RWPE1 (cell line): ENCODE measurements at regions not wholly inside any gene's neighbourhood (a gene's known extent, or its start where the extent isn't known, plus 50 kb on each side); places are given as distances from the start of the nearest gene placed in this dataset.

Experiments
- CTCF ChIA-PET: fragments of 350-600 bp; sonication (Branson Sonifier 250); formaldehyde crosslinking; extraction: SDS; loops from one replicate; lab custom pipeline; 2021; lab: Yijun Ruan, JAX
- POLR2A ChIA-PET: fragments of 400-600 bp; formaldehyde crosslinking; extraction: SDS; loops from one replicate; lab custom pipeline; 2020; ENCODE audit warnings: antibody characterized with exemption; ENCODE audit not compliant: low non-redundant PET; lab: Yijun Ruan, JAX
- DNase-seq: peaks from one replicate; pipeline ENCODE4 v3.0.0; 2012; ENCODE audit warnings: low spot score
- H3K27ac ChIP-seq: fragments of 450-650 bp; 2 replicates; pipeline ENCODE4 v1.5.1; 2017
- TF ChIP-seq, protein P1 (sequence below): fragments of 450-650 bp; conservative IDR thresholded peaks from 2 replicates; pipeline ENCODE4 v1.5.1; 2017; ENCODE audit warnings: low read depth, mild to moderate bottlenecking

DNA sequence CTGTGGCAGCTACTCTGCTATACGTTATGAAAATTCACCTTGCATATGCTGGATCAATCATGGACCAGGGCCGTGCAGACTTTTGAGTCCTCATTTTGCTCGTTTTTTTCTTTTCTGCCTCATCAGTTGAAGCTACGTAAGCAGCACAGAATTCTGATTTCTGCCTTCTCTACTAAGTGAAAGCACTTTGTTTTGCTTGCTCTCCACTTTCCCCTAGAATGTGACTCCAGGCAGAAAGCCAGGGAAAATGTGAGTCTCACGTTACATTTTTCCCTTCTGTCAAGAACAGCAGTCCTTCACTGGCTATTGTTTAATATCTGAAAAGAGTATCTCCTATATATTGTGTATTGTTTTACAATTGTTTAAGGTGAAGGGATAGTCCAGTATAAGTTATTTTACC lies 1840.1 kb downstream of the PCDH7 start:
- CTCF ChIA-PET: no interaction called here
- TF ChIP-seq, protein P1, sequence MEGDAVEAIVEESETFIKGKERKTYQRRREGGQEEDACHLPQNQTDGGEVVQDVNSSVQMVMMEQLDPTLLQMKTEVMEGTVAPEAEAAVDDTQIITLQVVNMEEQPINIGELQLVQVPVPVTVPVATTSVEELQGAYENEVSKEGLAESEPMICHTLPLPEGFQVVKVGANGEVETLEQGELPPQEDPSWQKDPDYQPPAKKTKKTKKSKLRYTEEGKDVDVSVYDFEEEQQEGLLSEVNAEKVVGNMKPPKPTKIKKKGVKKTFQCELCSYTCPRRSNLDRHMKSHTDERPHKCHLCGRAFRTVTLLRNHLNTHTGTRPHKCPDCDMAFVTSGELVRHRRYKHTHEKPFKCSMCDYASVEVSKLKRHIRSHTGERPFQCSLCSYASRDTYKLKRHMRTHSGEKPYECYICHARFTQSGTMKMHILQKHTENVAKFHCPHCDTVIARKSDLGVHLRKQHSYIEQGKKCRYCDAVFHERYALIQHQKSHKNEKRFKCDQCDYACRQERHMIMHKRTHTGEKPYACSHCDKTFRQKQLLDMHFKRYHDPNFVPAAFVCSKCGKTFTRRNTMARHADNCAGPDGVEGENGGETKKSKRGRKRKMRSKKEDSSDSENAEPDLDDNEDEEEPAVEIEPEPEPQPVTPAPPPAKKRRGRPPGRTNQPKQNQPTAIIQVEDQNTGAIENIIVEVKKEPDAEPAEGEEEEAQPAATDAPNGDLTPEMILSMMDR: no peak
- H3K27ac ChIP-seq: no peak overlapping the region
- DNase-seq: no peak
- POLR2A ChIA-PET: no interaction called here

DNA sequence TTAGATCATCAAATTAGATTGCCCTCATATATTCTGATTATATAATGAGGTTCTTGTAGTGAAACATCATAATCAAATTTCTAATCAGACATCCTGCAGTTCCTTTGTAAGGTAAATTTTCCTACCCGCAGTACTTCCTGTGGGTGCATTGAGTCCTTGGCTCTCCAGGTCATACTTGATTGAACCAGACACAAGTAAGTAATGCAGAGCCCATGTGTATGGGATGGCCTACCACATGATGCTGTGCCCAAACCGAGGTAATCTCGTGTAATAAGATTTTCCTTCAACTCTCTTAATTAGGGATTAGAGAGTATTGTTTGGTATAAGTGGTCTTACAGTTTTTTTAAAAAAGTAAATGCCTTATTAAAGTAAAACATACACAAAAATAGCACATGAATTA lies 1841.8 kb downstream of the PCDH7 start:
- CTCF ChIA-PET: no interaction called here
- H3K27ac ChIP-seq: no peak overlapping the region
- no peak for DNase-seq
- TF ChIP-seq, protein P1: no peak
- POLR2A ChIA-PET: no interaction called here

DNA sequence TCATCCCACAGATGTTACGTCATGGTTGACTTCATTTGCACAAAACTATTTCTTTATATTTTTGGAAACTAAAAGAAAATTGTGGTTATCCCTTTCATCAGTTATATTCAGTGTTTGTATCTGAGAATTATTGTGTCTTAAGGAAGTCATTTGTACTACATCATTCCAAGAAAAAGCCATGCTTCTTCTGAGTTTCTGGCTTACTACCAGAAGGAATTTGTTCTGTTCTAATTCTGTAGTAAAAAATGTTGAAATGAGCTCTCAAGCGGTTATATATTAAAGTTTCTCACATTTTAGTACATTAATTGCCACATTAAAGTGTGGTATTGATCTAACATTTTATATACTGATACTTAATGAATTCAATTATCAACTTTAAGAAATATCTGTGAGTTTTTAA lies 1844.5 kb downstream of the PCDH7 start:
- CTCF ChIA-PET: no interaction called here
- TF ChIP-seq, protein P1: no peak
- no peak for DNase-seq
- POLR2A ChIA-PET: no interaction called here
- H3K27ac ChIP-seq: no peak overlapping the region

DNA sequence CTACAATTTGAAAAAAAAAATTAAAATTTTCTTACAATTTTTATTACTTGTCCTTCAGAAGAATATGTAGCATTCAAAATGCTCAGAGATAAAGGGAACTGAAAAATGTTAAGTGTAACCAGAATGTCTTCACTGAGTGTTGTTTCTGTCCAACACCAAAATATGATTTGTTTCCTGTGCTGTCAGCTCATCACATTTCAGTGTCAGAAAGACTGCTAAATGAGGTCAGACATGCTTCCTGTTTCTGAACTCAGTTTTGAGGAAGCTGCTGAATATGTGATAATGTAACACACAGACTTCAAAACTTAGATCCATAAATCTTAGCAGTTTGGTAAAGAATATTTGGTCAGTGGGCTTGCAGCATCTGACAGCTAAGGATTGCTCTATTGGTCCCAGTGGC lies 1849.7 kb downstream of the PCDH7 start:
- ChIA-PET CTCF (no interaction called here), POLR2A (no interaction called here)
- H3K27ac ChIP-seq: no peak overlapping the region
- TF ChIP-seq, protein P1: no peak
- no peak for DNase-seq

DNA sequence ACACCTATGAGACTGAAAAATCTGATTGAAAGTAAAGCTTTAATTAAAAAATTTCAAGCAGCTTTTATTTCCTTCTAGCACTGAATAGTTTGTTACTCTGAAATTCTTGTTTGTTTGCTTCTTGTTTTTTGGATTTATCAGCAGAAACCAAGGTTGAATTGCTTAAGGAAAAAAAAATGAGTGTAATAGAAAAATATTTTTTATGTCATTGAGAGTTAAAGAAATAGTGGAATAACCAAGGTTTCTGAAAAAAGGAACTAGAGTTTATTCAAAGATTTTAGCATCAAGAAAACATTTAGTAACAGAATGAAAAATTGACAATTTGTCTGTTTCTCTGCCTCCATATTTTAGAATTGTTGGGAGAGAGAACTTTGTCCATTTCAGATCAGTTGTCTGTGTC lies 1852.2 kb downstream of the PCDH7 start:
- ChIA-PET CTCF (no interaction called here), POLR2A (no interaction called here)
- TF ChIP-seq, protein P1: no peak
- no peak for DNase-seq
- no peak overlapping the region for H3K27ac ChIP-seq

DNA sequence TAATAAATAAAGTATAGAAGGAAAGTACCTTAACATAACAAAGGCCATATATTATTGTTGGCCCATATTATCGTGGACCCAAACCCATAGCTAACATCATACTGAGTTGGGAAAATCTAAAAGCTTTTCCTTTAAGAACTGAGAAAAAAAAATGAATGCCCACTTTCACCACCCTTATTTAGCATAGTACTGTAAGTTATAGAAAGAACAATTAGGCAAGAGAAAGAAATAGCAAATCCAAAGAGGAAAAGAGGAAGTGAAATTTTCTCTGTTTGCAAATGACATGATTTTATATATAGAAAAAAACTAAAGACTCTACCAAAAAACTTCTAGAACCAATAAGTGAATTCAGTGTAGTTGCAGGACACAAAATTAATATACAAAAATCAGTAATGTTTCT lies 1854.6 kb downstream of the PCDH7 start:
- H3K27ac ChIP-seq: no peak overlapping the region
- ChIA-PET CTCF (no interaction called here), POLR2A (no interaction called here)
- TF ChIP-seq, protein P1: no peak
- no peak for DNase-seq

DNA sequence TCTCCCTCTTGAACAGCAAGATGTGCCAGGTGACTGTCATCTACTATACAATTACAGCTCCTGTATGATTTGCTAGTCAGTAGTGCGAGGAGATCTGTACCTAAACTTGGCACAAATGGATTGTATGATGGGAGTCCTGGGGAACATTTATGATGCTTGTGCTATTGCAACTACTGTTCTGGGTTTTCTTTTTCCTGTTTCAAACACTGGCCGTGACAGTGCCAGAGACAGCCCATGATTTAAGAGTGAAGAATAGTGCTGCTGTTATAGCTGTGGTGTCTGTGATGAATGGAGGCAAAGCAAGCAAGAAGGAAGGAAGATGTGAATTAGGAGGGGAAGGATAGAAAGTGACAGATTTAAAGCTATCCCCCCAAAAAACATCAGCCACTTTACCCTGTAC lies 1868.9 kb downstream of the PCDH7 start:
- ChIA-PET CTCF (no interaction called here), POLR2A (no interaction called here)
- no peak for DNase-seq
- TF ChIP-seq, protein P1: no peak
- no peak overlapping the region for H3K27ac ChIP-seq
